SJSA1 (cell line): ENCODE measurements at regions not wholly inside any gene's neighbourhood (a gene's known extent, or its start where the extent isn't known, plus 50 kb on each side); places are given as distances from the start of the nearest gene placed in this dataset.

Experiments
- DNase-seq, 2 experiments: peaks; one replicate each; pipeline ENCODE4 v3.0.0-alpha.2; 2015 to 2020; ENCODE audit warnings: low spot score in 2 of 2, low read depth in 1 of 2
- H3K27ac ChIP-seq: fragments of 250-450 bp; sonication (Bioruptor Pico); 2 replicates; pipeline ENCODE4 v1.5.1; 2020; ENCODE audit warnings: mild to moderate bottlenecking, moderate library complexity
- H3K27me3 ChIP-seq: fragments of 250-450 bp; sonication (Bioruptor Pico); replicated peaks from 2 replicates; pipeline ENCODE4 v1.5.1; 2020; ENCODE audit warnings: mild to moderate bottlenecking, moderate library complexity
- H3K36me3 ChIP-seq: fragments of 250-450 bp; sonication (Bioruptor Pico); 2 replicates; pipeline ENCODE4 v1.5.1; 2020; ENCODE audit warnings: mild to moderate bottlenecking
- H3K4me1 ChIP-seq: fragments of 250-450 bp; sonication (Bioruptor Pico); replicated peaks from 2 replicates; pipeline ENCODE4 v1.6.1; 2021; ENCODE audit warnings: mild to moderate bottlenecking
- H3K4me3 ChIP-seq: fragments of 250-450 bp; sonication (Bioruptor Pico); 2 replicates; pipeline ENCODE4 v1.5.1; 2020; ENCODE audit warnings: mild to moderate bottlenecking
- H3K9me3 ChIP-seq: fragments of 250-450 bp; sonication (Bioruptor Pico); replicated peaks from 2 replicates; pipeline ENCODE4 v1.5.1; 2020; ENCODE audit warnings: mild to moderate bottlenecking

- DNase-seq: no peak
- no peaks in the 10 kb centered on the region for H3K9me3 ChIP-seq
- H3K36me3 ChIP-seq: no peaks in the 10 kb centered on the region
- peaks cover 40% of the 10 kb centered on the region for H3K4me1 ChIP-seq
- no peak overlapping the region for H3K27ac ChIP-seq
- no peak overlapping the region for H3K4me3 ChIP-seq
- H3K27me3 ChIP-seq: no peaks in the 10 kb centered on the region
These were observed 50.4 kb upstream of the PRSS23 start for GRCh38 chr11:86749821-86750401.

- Histone ChIP-seq H3K9me3 (no peaks in the 10 kb centered on the region), H3K27ac (no peak overlapping the region), H3K27me3 (no peaks in the 10 kb centered on the region), H3K4me1 (peaks cover 45% of the 10 kb centered on the region), H3K36me3 (no peaks in the 10 kb centered on the region), H3K4me3 (no peak overlapping the region)
- DNase-seq: no peak
These were observed 51.0 kb upstream of the PRSS23 start for GRCh38 chr11:86749376-86749775.

- H3K4me1 ChIP-seq: peaks cover 54% of the 10 kb centered on the region
- peak in 1 of 2 experiments; percentile 31 for DNase-seq
- no peaks in the 10 kb centered on the region for H3K36me3 ChIP-seq
- H3K27me3 ChIP-seq: no peaks in the 10 kb centered on the region
- H3K4me3 ChIP-seq: no peak overlapping the region
- no peaks in the 10 kb centered on the region for H3K9me3 ChIP-seq
- H3K27ac ChIP-seq: peak overlapping the region; percentile 99
These were observed 52.0 kb upstream of the PRSS23 start for GRCh38 chr11:86748296-86748695.

GRCh38 chr11:86747801-86748200 lies 52.5 kb upstream of the PRSS23 start:
- Histone ChIP-seq H3K27ac (peak overlapping the region; percentile 99), H3K9me3 (no peaks in the 10 kb centered on the region), H3K4me3 (no peak overlapping the region), H3K4me1 (peaks cover 57% of the 10 kb centered on the region), H3K36me3 (no peaks in the 10 kb centered on the region), H3K27me3 (no peaks in the 10 kb centered on the region)
- DNase-seq: no peak

GRCh38 chr11:86746514-86746913 lies 53.8 kb upstream of the PRSS23 start:
- Histone ChIP-seq H3K4me3 (no peak overlapping the region), H3K36me3 (no peaks in the 10 kb centered on the region), H3K4me1 (peaks cover 70% of the 10 kb centered on the region), H3K27me3 (no peaks in the 10 kb centered on the region), H3K27ac (peak overlapping the region; percentile 99), H3K9me3 (no peaks in the 10 kb centered on the region)
- DNase-seq: no peak

- Histone ChIP-seq H3K27me3 (no peaks in the 10 kb centered on the region), H3K9me3 (no peaks in the 10 kb centered on the region), H3K36me3 (no peaks in the 10 kb centered on the region), H3K27ac (peak overlapping the region; percentile 99), H3K4me3 (no peak overlapping the region), H3K4me1 (peaks cover 80% of the 10 kb centered on the region)
- DNase-seq: no peak
These were observed 54.8 kb upstream of the PRSS23 start for GRCh38 chr11:86745571-86745970.

GRCh38 chr11:86743223-86744118 lies 56.9 kb upstream of the PRSS23 start:
- no peaks in the 10 kb centered on the region for H3K9me3 ChIP-seq
- H3K36me3 ChIP-seq: no peaks in the 10 kb centered on the region
- peak; percentile 91 to 94 for DNase-seq
- H3K27me3 ChIP-seq: no peaks in the 10 kb centered on the region
- H3K27ac ChIP-seq: peak overlapping the region; percentile 99
- peaks cover 95% of the 10 kb centered on the region for H3K4me1 ChIP-seq
- no peak overlapping the region for H3K4me3 ChIP-seq

GRCh38 chr11:86741839-86742805 lies 58.2 kb upstream of the PRSS23 start:
- no peaks in the 10 kb centered on the region for H3K27me3 ChIP-seq
- H3K27ac ChIP-seq: peak overlapping the region; percentile 99
- H3K9me3 ChIP-seq: no peaks in the 10 kb centered on the region
- peak; percentile 60 to 77 for DNase-seq
- H3K4me1 ChIP-seq: peaks cover 97% of the 10 kb centered on the region
- H3K4me3 ChIP-seq: no peak overlapping the region
- no peaks in the 10 kb centered on the region for H3K36me3 ChIP-seq

- no peaks in the 10 kb centered on the region for H3K27me3 ChIP-seq
- H3K4me1 ChIP-seq: peaks cover 97% of the 10 kb centered on the region
- H3K4me3 ChIP-seq: no peak overlapping the region
- no peaks in the 10 kb centered on the region for H3K36me3 ChIP-seq
- H3K27ac ChIP-seq: peak overlapping the region; percentile 99
- no peaks in the 10 kb centered on the region for H3K9me3 ChIP-seq
- no peak for DNase-seq
These were observed 58.9 kb upstream of the PRSS23 start for GRCh38 chr11:86741484-86741835.

- H3K36me3 ChIP-seq: no peaks in the 10 kb centered on the region
- H3K9me3 ChIP-seq: no peaks in the 10 kb centered on the region
- H3K27ac ChIP-seq: peak overlapping the region; percentile 99
- peak; percentile 81 to 86 for DNase-seq
- H3K27me3 ChIP-seq: no peaks in the 10 kb centered on the region
- H3K4me1 ChIP-seq: peaks cover 95% of the 10 kb centered on the region
- no peak overlapping the region for H3K4me3 ChIP-seq
These were observed 59.5 kb upstream of the PRSS23 start for GRCh38 chr11:86740628-86741483.

GRCh38 chr11:86738568-86738967 lies 61.8 kb upstream of the PRSS23 start:
- DNase-seq: no peak
- peak overlapping the region; percentile 89 for H3K27ac ChIP-seq
- H3K27me3 ChIP-seq: no peaks in the 10 kb centered on the region
- H3K4me3 ChIP-seq: no peak overlapping the region
- H3K36me3 ChIP-seq: no peaks in the 10 kb centered on the region
- no peaks in the 10 kb centered on the region for H3K9me3 ChIP-seq
- peaks cover 90% of the 10 kb centered on the region for H3K4me1 ChIP-seq

GRCh38 chr11:86737737-86738136 lies 62.6 kb upstream of the PRSS23 start:
- Histone ChIP-seq H3K27ac (peak overlapping the region; percentile 89), H3K9me3 (no peaks in the 10 kb centered on the region), H3K36me3 (no peaks in the 10 kb centered on the region), H3K4me3 (no peak overlapping the region), H3K4me1 (peaks cover 93% of the 10 kb centered on the region), H3K27me3 (no peaks in the 10 kb centered on the region)
- peak in 1 of 2 experiments; percentile 61 for DNase-seq

- Histone ChIP-seq H3K4me3 (no peak overlapping the region), H3K4me1 (peaks cover 91% of the 10 kb centered on the region), H3K9me3 (no peaks in the 10 kb centered on the region), H3K27ac (peak overlapping the region; percentile 89), H3K36me3 (no peaks in the 10 kb centered on the region), H3K27me3 (no peaks in the 10 kb centered on the region)
- DNase-seq: no peak
These were observed 63.1 kb upstream of the PRSS23 start for GRCh38 chr11:86737230-86737629.
